AG10803 (cell line): ENCODE measurements at regions not wholly inside any gene's neighbourhood (a gene's known extent, or its start where the extent isn't known, plus 50 kb on each side); places are given as distances from the start of the nearest gene placed in this dataset.

Experiments used
- DNase-seq: peaks from one replicate; pipeline ENCODE4 v3.0.0; 2010; ENCODE audit warnings: low read depth
- H3K4me3 ChIP-seq: 2 replicates; pipeline ENCODE4 v1.5.1; 2011; ENCODE audit warnings: mild to moderate bottlenecking, low read length, control low read depth
- TF ChIP-seq, protein P1 (sequence below): conservative IDR thresholded peaks from 2 replicates; pipeline ENCODE4 v1.5.1; 2011; ENCODE audit warnings: mild to moderate bottlenecking, low read length, control low read depth, inconsistent platforms

DNA sequence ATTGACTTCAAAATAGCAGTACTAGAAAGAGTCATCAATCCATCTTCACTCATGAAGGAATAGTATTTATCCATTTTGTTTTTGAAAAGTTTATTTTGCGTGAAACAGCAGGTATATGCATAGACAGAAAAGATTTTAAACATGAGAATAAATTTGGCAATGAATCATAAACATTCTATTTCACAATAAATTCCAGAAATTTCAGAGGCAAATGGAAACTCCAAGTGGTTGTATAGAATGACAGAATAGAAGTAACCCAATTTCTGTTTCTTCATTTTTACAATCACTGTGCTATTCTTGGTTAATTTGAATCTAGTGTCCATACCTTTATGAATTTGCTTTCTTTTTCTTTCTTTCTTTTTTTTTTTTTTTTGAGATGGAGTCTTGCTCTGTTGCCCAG is 173.0 kb upstream of the ECI2 start:
- H3K4me3 ChIP-seq = no peak overlapping the region
- DNase-seq = no peak
- TF ChIP-seq, protein P1, sequence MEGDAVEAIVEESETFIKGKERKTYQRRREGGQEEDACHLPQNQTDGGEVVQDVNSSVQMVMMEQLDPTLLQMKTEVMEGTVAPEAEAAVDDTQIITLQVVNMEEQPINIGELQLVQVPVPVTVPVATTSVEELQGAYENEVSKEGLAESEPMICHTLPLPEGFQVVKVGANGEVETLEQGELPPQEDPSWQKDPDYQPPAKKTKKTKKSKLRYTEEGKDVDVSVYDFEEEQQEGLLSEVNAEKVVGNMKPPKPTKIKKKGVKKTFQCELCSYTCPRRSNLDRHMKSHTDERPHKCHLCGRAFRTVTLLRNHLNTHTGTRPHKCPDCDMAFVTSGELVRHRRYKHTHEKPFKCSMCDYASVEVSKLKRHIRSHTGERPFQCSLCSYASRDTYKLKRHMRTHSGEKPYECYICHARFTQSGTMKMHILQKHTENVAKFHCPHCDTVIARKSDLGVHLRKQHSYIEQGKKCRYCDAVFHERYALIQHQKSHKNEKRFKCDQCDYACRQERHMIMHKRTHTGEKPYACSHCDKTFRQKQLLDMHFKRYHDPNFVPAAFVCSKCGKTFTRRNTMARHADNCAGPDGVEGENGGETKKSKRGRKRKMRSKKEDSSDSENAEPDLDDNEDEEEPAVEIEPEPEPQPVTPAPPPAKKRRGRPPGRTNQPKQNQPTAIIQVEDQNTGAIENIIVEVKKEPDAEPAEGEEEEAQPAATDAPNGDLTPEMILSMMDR = no peak

DNA sequence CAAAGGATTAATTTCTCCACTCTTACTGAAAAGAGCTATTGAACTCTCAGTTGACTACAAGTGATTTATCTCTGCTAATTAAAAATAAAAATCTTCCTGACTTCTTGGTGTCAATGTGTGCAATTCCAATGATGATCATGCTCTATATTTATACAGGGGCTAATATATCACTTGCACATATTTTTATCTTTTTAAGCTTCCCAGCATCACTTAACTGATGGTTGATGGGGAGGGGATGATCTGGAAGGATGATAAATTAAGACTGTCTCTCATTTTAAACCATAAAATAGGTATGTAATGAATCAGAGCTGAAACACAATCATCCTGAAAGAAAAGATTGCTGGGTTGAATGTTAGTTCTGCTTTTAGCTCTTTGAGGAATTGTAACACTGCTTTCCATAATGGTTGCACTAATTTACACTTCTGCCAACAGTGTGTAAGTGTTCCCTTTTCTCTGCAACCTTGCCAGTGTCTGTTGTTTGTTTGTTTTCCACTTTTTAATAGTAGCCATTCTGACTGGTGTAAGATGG is 169.6 kb upstream of the ECI2 start:
- no peak for DNase-seq
- TF ChIP-seq, protein P1 = no peak
- no peak overlapping the region for H3K4me3 ChIP-seq

DNA sequence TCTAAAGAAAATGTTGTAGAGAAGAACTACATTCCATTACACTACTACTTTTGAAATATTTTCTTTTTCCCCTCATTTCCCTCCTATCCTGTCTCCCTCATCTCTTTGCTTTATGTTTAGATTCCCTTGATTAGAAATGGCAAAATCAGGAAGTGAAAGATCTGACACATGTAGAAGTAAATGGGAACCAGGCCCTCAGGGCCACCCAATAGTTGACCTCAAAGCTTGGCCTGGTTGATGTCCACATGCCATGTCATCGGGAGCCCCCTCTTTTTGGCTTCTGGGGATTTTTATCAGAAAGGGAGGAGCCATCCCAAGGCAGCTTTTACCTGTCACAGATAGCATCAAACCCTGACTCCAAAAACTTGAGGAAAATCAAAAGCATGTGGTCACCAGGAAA is 168.3 kb upstream of the ECI2 start:
- TF ChIP-seq, protein P1 = no peak
- H3K4me3 ChIP-seq = no peak overlapping the region
- DNase-seq = no peak

DNA sequence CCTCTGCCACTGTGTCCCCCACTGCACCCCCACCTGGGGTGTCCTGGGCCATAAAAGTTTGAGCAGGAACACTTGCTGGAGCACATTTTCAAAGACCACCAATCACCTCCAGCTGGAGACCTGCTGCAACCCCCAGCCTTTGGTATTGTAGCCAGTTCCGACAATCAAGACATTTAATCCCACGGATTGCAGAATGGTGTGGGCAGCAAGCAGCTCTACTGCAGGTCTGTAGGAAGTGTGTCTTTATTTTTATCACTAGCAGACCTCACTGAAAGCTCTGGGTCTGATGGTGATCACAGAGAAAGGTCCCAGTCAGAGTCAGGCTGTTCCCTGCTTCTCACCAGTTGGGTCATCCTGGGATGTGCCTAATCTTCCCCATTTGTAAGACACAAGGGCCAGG is 167.1 kb upstream of the ECI2 start:
- no peak overlapping the region for H3K4me3 ChIP-seq
- TF ChIP-seq, protein P1 = no peak
- no peak for DNase-seq

DNA sequence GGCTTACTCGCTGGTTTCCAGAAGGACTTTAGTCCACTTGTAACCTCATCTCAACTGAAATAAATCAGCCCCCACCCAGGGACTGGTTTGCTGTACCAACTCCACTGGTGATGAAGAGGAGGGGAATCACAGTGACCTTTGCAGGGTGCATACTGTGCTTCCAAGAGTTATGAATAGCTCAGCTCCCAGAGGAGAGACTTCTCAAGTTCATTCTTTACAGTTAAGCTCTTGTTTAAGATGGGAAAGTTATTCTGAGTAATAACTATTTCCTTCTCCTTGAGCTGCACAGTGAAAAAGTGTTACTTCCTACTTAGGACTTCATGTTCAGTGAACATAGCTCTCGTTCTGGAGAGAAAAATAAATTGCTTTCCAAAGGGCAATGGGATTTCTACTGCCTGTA is 166.5 kb upstream of the ECI2 start:
- TF ChIP-seq, protein P1 = no peak
- no peak for DNase-seq
- no peak overlapping the region for H3K4me3 ChIP-seq

DNA sequence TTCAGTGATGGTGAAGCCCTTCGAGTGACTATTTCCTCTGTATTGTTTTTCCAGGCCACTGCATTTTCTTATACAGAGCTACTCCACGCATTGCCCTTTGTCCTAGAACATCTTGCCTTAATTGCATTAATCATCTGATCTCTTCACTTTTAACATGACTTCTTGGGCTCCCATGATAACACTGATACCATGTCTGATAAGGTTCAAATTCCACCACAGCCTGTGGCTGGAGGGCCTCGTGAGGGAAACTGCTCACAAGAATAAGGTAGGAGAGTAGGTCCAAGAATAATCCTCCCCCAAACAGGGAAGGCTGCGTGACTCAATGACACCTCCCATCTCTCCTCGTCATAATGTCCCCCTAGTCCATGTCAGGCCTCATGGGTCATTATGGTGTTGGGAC is 165.5 kb upstream of the ECI2 start:
- no peak for DNase-seq
- no peak overlapping the region for H3K4me3 ChIP-seq
- TF ChIP-seq, protein P1 = no peak

DNA sequence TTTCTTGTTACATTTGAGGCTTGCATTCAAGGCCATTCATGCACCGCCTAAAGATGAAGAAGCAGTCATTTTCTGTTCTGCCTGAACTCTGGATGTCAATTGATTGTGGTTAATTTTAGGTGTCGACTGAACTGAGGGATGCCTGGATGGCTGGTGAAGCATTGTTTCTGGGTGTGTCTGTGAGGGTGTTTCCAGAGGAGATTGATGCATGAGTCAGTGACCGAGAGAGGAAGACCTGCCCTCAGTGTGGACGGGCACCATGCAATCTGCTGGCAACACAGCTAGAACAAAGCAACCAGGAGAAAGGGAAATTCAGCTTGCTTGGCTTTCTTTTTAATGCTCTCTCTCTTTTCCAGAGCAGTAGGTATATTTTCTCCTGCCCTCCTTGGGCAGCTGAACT is 164.1 kb upstream of the ECI2 start:
- TF ChIP-seq, protein P1 = no peak
- DNase-seq = no peak
- H3K4me3 ChIP-seq = no peak overlapping the region
